ENCODE measurements at regions not wholly inside any gene's neighbourhood (a gene's known extent, or its start where the extent isn't known, plus 50 kb on each side); places are given as distances from the start of the nearest gene placed in this dataset.
"Not testable (repeated sequence)": the region's sequence is repeated elsewhere in the genome, so short reads cannot be mapped to it uniquely, and the experiment has no call there.

- no peak for DNase-seq
These were observed 54.5 kb upstream of the HTR4 start for GRCh38 chr5:148708854-148709253.

DNA sequence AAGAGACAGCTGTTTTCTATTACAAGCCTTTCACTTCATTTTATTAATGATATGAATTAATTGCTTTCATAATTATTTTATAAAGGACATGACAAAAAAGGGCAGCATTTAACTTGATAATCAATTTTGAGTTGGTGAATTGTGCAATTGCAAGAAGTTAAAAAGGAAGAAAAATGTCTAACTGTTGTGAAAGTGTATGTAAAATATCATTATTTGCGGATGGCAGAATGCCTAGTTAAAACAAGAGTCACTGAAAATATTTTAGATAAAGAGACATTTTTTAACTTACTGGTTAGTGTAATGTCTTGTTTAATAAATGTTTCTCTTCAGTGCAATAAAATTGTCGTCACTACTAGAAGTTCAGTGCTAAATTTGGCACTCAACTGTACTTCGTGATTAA is 57.6 kb upstream of the HTR4 start:
- DNase-seq = no peak

DNA sequence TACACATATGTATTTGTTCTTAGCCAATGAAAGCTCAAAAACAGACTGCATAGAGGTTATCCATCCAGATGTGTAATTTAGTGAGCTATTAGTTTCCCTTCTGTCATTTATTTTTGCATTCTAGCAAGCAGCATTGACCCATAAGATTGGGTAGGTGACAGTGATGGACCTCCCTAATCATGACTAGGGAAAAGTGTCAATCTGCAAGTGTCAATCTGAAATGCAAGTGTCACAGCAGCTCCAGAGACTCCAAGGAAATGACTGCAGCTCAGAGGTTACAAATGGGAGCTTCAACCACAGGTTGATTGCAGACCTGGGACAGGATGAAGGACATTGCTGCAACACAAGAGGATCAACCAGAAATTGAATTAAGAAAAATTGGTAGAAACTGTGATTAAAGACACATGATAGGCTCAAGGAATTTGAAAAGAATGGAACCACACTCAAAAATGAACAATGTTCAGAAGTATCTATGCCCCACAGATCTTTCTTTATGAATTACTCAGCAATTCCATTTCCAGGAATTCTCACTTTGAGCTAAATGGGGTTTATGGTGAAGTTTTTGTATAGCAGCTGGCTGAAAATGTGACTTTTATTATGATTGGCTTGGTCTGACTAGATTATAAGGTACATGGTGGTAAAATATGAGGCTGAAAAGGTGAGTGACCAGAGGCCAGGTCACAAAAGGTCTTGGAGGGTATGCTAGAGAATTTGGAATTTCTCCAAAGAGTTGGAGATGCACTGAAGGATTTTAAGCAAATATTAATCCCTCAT is 59.6 kb upstream of the HTR4 start:
- no peak for DNase-seq

DNA sequence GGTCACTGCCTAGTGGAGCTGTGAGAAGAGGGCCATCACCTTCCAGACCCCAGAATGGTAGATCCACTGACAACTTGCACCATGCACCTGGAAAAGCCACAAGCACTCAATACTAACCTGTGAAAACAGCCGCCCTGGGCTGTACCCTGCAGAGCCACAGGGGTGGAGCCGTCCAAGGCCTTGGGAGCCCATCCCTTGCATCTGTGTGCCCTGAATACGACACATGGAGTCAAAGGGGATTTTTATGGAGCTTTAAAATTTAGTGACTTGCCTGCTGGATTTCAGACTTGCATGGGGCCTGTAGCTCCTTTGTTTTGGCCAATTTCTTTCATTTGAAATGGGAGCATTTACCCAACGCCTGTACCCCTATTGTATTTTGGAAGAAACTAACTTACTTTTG is 62.4 kb upstream of the HTR4 start:
- DNase-seq = no peak

- DNase-seq = no peak
These were observed 63.3 kb upstream of the HTR4 start for GRCh38 chr5:148717668-148718067.

GRCh38 chr5:148719605-148720004 is 65.3 kb upstream of the HTR4 start:
- no peak for DNase-seq

DNA sequence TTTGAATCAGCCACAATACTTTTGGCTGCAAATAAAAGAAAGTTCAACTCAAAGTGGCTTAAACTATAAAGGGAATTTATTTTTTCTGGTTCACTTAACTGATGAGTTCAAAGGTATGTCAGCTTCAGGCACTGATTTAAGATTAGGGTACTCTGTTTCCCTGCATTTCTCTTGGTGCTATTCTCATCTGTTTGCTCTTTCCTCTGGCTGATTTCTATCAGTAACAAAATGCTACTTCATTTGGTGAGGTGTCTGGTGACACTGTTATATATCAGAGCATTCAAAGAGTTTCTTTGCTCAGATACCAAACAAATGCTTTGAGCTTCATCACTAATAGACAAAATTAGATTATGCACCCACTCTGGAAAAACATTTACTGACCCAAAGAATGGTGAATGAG is 65.9 kb upstream of the HTR4 start:
- DNase-seq = no peak

- no peak for DNase-seq
These were observed 68.8 kb upstream of the HTR4 start for GRCh38 chr5:148723143-148723542.

GRCh38 chr5:148725675-148726074 is 71.3 kb upstream of the HTR4 start:
- DNase-seq = no peak

- no peak for DNase-seq
These were observed 74.9 kb upstream of the HTR4 start for GRCh38 chr5:148729182-148729581.

DNA sequence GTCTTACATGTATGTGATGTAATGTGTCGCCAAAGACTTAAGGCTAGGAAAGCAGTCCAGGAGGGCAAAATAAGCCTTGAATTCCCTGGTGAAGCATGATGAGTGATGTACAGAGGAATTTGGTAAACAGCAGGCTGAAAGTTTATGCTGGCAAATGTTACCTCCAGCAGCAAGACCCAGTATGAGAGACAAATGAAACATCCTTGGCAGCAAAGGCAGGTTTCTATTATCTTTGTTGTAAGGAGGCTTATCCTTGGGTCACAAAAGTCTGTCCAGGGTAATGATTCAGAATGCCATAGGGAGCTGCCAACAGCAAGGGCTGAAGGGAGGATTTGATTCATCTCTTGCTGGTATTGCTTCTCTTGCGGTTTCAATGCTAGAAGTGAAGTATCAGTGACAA is 75.9 kb upstream of the HTR4 start:
- no peak for DNase-seq

DNA sequence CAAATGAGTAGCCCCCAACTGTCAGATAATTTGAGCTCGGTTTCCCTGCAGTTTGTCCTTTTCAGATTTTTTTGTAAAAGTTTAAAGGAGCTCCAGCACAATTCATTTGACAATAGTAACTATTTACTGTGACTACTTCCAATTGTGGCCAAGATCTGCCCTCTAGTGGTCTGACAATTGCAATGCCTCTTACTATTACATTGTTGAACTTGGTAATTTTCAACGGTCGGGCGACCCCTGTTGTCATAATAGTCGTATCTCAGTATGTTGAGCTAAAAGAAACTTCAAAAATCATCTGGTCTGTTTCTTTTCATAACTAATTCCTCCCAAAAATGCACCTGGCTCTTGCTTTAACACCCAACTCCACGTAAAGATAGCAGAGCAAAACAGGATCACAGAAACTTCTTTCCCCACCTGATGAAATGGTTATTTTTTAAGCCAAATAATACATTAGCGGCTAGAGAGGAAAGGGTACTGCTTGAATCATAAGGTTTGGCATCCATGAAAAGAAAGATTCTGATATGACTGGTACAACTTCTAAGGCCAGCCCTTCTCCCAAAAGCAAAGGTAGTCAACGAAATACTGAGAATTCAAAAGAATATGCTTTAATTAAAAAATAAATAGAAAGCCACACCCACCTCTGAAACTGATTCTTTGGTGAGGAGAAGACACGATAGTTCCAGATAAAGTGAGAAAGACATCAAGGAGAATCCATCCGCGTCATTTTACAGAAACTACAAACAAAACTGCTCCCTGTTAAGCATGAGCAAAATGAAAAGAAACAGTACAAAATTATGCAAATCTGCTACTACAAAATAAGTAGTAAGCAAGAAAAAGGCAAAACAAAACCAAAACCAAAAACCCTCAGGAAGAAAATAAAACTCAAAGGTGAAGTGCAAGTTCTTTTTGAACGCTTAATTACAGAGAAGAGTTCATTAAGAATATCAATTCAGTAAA is 76.9 kb upstream of the HTR4 start:
- DNase-seq = peak; percentile 47

DNA sequence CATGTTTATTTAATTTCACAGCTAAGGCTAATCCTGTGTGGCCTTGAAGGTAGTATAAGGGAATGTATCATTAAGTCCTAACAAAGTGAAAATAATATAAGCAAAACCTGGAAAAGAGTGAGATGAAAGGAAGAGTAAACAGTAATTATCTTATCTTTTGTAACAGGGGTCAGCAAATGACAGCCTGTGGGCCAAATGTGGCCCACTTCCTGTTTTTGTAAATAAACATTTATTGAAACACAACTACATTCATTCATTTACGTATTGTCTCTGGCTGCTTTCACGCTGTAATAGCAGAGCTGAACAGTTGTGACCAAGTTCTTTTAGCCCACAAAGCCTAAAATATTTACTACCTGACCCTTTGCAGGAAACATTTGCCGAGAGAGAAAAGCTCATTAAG is 78.4 kb upstream of the HTR4 start:
- no peak for DNase-seq

DNA sequence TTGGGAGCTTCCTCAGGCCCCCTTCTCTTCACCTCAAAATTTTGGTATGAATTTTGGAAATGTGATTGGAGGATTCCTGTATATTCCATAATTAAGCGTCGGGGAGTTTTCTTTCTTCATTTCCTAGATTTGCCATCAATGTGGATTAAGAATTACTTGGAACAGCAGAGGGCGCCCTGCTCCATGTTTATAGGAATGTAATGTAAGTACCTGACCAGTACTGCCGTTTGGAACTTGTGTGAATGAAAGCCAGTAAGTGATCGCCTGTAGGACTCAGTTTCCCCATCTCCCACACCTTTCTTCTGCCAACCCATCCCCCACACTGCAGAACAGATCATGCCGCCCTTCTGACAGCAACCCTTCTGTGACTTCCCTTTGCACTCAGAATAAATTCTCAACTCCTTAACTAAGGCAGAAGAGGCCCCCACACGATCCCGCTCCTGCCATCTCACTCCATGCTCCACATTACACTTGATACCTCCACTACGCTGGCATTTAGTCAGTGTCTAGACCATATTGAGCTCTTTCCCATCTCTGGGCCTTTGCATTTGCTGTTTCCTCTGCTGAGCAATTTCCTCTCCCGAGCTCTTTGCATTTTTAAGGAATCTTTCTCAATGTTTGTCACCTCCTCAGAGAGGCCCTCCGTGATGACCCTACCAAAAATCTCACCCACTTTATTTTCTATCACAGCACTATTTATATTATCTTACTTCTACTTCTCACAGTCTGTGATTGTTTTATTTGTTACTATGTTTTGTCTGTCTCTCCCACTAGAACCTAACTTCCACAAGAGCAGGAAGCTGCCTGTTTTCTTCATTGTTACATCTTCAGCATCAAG is 79.5 kb upstream of the HTR4 start:
- DNase-seq = peak; percentile 33

DNA sequence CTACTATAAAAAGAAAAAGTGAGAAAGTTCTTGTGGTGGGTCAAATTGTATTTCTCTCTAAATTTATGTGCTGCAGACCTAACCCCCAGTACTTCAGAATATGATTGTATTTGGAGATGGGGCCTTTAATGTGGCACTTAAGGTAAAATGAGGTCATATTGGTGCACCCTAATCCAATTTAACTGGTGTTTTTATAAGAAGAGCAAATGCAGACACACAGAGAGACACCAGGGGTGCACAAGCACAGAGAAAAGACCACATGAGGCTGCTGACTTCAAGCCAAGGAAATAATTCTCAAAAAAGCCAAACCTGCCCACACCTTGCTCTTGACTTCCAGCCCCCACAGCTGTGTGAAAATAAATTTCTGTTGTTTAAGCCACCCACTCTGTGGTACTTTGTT is 80.2 kb upstream of the HTR4 start:
- no peak for DNase-seq

GRCh38 chr5:148735301-148735835 is 81.0 kb upstream of the HTR4 start:
- no peak for DNase-seq

- DNase-seq = no peak
These were observed 84.7 kb upstream of the HTR4 start for GRCh38 chr5:148739023-148739422.

DNA sequence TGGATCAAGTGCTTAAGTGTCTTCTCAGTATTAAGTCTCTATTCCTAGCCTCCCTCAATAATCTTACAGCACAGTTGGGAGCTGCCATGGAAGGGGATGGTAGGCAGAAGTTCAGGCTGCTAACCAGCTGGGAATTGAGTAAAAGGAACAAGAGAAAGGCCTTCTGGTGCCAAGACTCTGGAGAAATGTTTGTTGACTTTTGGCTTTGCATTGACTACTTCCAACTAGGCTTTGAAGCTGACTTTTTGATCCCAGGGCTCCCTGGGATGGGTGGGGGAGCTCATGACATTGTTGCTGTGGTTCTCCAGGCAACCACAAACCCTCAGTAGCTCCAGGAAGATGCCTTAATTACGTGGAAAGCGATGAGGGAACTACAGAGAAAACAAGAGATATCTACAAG is 85.2 kb upstream of the HTR4 start:
- DNase-seq = no peak

GRCh38 chr5:148740079-148740858 is 85.9 kb upstream of the HTR4 start:
- DNase-seq = no peak

DNA sequence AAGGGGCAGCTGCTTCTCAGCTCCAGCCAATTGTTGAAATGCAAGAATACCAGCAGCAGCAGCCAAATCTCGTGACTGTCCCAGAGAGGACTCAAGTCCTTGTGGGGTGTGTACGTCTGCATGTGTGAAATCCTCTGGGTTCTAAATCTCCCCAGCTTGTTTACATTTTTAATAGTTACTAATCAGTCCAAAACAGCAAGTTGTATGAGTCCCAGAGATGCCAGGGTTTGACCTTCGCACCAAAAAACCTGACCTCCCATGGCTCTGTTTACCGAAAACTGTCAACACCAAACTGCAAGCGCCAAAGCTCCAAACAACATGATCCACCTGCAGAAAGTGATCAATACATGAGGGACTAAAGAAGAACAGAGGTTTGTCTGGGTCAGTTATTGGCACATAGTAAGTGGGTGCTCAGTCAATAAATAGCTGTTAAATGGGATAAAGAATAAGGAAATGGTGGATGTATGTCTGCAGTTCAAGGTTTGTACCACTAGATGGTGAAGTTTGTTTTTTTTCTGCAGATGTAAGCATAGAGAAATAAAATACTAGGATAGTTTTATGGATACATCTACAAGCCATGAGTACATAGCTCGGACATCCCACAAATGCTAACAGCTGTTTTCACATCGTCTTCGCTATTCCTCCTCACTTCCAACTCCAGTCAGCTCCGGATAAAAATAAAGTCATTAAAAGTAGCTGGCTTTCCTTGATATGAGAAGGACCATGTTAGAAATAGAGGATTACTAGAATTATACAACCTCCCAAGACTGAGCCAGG is 85.3 kb upstream of the ADRB2 start:
- peak; percentile 1 for DNase-seq

DNA sequence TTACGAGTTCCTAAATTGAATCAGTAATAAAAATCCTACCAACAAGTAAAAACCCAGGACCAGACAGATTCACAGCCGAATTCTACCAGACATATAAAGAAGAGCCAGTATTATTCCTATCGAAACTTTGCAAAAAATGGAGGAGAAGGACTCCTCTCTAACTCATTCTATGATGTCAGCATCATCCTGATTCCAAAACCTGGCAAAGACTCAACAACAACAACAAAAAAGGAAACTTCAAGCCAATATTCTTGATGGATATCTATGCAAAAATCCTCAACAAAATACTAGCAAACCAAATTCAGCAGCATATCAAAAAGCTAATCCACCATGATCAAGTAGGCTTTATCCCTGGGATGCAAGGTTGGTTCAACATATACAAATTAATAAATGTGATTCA is 84.6 kb upstream of the ADRB2 start:
- not testable (repeated sequence) for DNase-seq
